Loucy (cell line): ENCODE measurements at regions not wholly inside any gene's neighbourhood (a gene's known extent, or its start where the extent isn't known, plus 50 kb on each side); places are given as distances from the start of the nearest gene placed in this dataset.

Source experiments
- H2AFZ ChIP-seq: fragments of 200-600 bp; sonication (generic); 2 replicates; pipeline ENCODE4 v1.6.0; 2016; ENCODE audit warnings: antibody characterized with exemption, mild to moderate bottlenecking, low read length, moderate library complexity
- H3F3A ChIP-seq: fragments of 200-600 bp; 2 replicates; pipeline ENCODE4 v1.6.0; 2016; ENCODE audit warnings: antibody characterized with exemption, low read depth, mild to moderate bottlenecking
- H3K27me3 ChIP-seq: fragments of 200-600 bp; sonication (generic); 2 replicates; pipeline ENCODE4 v1.6.1; 2014; ENCODE audit warnings: low read length, mild to moderate bottlenecking; ENCODE audit not compliant: insufficient read depth, poor library complexity, severe bottlenecking
- H3K36me3 ChIP-seq: fragments of 200-600 bp; sonication (generic); 2 replicates; pipeline ENCODE4 v1.6.1; 2016; ENCODE audit warnings: low read length; ENCODE audit not compliant: insufficient read depth
- H3K4me1 ChIP-seq: fragments of 200-600 bp; sonication (generic); 2 replicates; pipeline ENCODE4 v1.5.1; 2014; ENCODE audit warnings: low read length, mild to moderate bottlenecking; ENCODE audit not compliant: insufficient read depth, poor library complexity, severe bottlenecking
- H3K4me2 ChIP-seq: fragments of 200-600 bp; sonication (generic); 2 replicates; pipeline ENCODE4 v1.6.0; 2014; ENCODE audit warnings: antibody characterized with exemption, low read length, low read depth, mild to moderate bottlenecking; ENCODE audit not compliant: poor library complexity, severe bottlenecking
- H3K4me3 ChIP-seq: fragments of 200-600 bp; sonication (generic); 2 replicates; pipeline ENCODE4 v1.5.1; 2014; ENCODE audit warnings: low read length, mild to moderate bottlenecking, mixed read lengths; ENCODE audit not compliant: poor library complexity, severe bottlenecking
- H3K79me2 ChIP-seq: fragments of 200-600 bp; sonication (generic); 2 replicates; pipeline ENCODE4 v1.6.1; 2014; ENCODE audit warnings: low read length; ENCODE audit not compliant: insufficient read depth
- H3K9ac ChIP-seq: fragments of 200-600 bp; sonication (generic); 2 replicates; pipeline ENCODE4 v1.6.0; 2014; ENCODE audit warnings: mild to moderate bottlenecking, low read depth, low read length, moderate library complexity; ENCODE audit not compliant: poor library complexity, severe bottlenecking
- H3K9me2 ChIP-seq: fragments of 200-600 bp; sonication (generic); replicated peaks from 2 replicates; pipeline ENCODE4 v1.6.1; 2016; ENCODE audit warnings: low read depth, low read length, mixed read lengths
- H3K9me3 ChIP-seq: fragments of 200-600 bp; sonication (generic); 2 replicates; pipeline ENCODE4 v1.6.1; 2014; ENCODE audit warnings: mild to moderate bottlenecking, antibody characterized with exemption, low read length, low read depth; ENCODE audit not compliant: insufficient read depth
- H4K20me1 ChIP-seq: fragments of 200-600 bp; sonication (generic); 2 replicates; pipeline ENCODE4 v1.6.0; 2014; ENCODE audit warnings: antibody characterized with exemption, low read length, mild to moderate bottlenecking; ENCODE audit not compliant: insufficient read depth, poor library complexity, severe bottlenecking
- EZH2phosphoT487 ChIP-seq: fragments of 200-600 bp; IDR thresholded peaks from 2 replicates; pipeline ENCODE4 v1.6.1; 2018; ENCODE audit warnings: antibody characterized with exemption, mild to moderate bottlenecking, moderate library complexity, borderline replicate concordance
- TF ChIP-seq, protein P1 (sequence below): fragments of 200-600 bp; sonication (generic); conservative IDR thresholded peaks from 2 replicates; pipeline ENCODE4 v1.5.1; 2014; ENCODE audit warnings: mild to moderate bottlenecking, antibody characterized with exemption, low read length

- no peak overlapping the region for H3K4me3 ChIP-seq
- no peak overlapping the region for H3K9ac ChIP-seq
- H3K9me2 ChIP-seq: no peaks in the 10 kb centered on the region
- no peaks in the 10 kb centered on the region for H3K27me3 ChIP-seq
- H3K4me2 ChIP-seq: no peak overlapping the region
- H4K20me1 ChIP-seq: no peaks in the 10 kb centered on the region
- H3K79me2 ChIP-seq: no peaks in the 10 kb centered on the region
- H3K4me1 ChIP-seq: no peaks in the 10 kb centered on the region
- no peaks in the 10 kb centered on the region for H3F3A ChIP-seq
- no peaks in the 10 kb centered on the region for H3K36me3 ChIP-seq
- TF ChIP-seq EZH2phosphoT487: no peak
- TF ChIP-seq, protein P1, sequence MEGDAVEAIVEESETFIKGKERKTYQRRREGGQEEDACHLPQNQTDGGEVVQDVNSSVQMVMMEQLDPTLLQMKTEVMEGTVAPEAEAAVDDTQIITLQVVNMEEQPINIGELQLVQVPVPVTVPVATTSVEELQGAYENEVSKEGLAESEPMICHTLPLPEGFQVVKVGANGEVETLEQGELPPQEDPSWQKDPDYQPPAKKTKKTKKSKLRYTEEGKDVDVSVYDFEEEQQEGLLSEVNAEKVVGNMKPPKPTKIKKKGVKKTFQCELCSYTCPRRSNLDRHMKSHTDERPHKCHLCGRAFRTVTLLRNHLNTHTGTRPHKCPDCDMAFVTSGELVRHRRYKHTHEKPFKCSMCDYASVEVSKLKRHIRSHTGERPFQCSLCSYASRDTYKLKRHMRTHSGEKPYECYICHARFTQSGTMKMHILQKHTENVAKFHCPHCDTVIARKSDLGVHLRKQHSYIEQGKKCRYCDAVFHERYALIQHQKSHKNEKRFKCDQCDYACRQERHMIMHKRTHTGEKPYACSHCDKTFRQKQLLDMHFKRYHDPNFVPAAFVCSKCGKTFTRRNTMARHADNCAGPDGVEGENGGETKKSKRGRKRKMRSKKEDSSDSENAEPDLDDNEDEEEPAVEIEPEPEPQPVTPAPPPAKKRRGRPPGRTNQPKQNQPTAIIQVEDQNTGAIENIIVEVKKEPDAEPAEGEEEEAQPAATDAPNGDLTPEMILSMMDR: no peak
- H3K9me3 ChIP-seq: no peaks in the 10 kb centered on the region
- no peak overlapping the region for H2AFZ ChIP-seq
Observed at GRCh38 chr5:14011089-14012020, 66.9 kb upstream of the DNAH5 start.

GRCh38 chr5:14009575-14009974, 65.1 kb upstream of the DNAH5 start:
- Histone ChIP-seq H3K4me2 (no peak overlapping the region), H3K9ac (no peak overlapping the region), H3K27me3 (no peaks in the 10 kb centered on the region), H2AFZ (no peak overlapping the region), H3K4me1 (no peaks in the 10 kb centered on the region), H3K4me3 (no peak overlapping the region), H3K9me3 (no peaks in the 10 kb centered on the region), H3K36me3 (no peaks in the 10 kb centered on the region), H4K20me1 (no peaks in the 10 kb centered on the region), H3K79me2 (no peaks in the 10 kb centered on the region), H3F3A (no peaks in the 10 kb centered on the region), H3K9me2 (no peaks in the 10 kb centered on the region)
- TF ChIP-seq, protein P1: no peak
- TF ChIP-seq EZH2phosphoT487: no peak

- no peaks in the 10 kb centered on the region for H3K79me2 ChIP-seq
- TF ChIP-seq, protein P1: no peak
- no peak for TF ChIP-seq EZH2phosphoT487
- no peaks in the 10 kb centered on the region for H3K9me3 ChIP-seq
- no peaks in the 10 kb centered on the region for H3F3A ChIP-seq
- H2AFZ ChIP-seq: no peak overlapping the region
- no peaks in the 10 kb centered on the region for H3K9me2 ChIP-seq
- no peak overlapping the region for H3K9ac ChIP-seq
- no peaks in the 10 kb centered on the region for H3K4me1 ChIP-seq
- H3K27me3 ChIP-seq: no peaks in the 10 kb centered on the region
- no peaks in the 10 kb centered on the region for H4K20me1 ChIP-seq
- no peak overlapping the region for H3K4me2 ChIP-seq
- no peak overlapping the region for H3K4me3 ChIP-seq
- no peaks in the 10 kb centered on the region for H3K36me3 ChIP-seq
Observed at GRCh38 chr5:14008819-14009311, 64.4 kb upstream of the DNAH5 start.
